H1 (cell line): ENCODE measurements at regions not wholly inside any gene's neighbourhood (a gene's known extent, or its start where the extent isn't known, plus 50 kb on each side); places are given as distances from the start of the nearest gene placed in this dataset.

Experiments used
- CTCF ChIA-PET: fragments of 300-600 bp; sonication (Branson Sonifier 250); formaldehyde crosslinking; loops from one replicate; lab custom pipeline; 2021; ENCODE audit not compliant: partially characterized antibody; lab: Charles Lee
- POLR2A ChIA-PET: fragments of 300-600 bp; sonication (Branson Sonifier 250); formaldehyde crosslinking; loops from one replicate; lab custom pipeline; 2021; ENCODE audit warnings: inconsistent platforms; ENCODE audit not compliant: partially characterized antibody; lab: Charles Lee
- DNase-seq, 2 experiments: peaks; one replicate each; pipeline versions ENCODE4 v3.0.0 to v3.0.0-alpha.2; 2010 to 2022; ENCODE audit warnings: low spot score in 2 of 2, low read depth in 1 of 2, mixed read lengths in 1 of 2
- FAIRE-seq: peaks from 2 replicates; lab custom pipeline; 2011; peaks lifted over from hg19 to GRCh38; lab: Jason Lieb, UNC
- H2AFZ ChIP-seq: 2 replicates; pipeline ENCODE4 v1.8.1; 2012; ENCODE audit warnings: low read length, inconsistent platforms
- H2AK5ac ChIP-seq: 2 replicates; pipeline ENCODE4 v1.6.1; 2013; ENCODE audit warnings: low read depth, low read length
- H2BK120ac ChIP-seq: replicated peaks from 2 replicates; pipeline ENCODE3; 2013; ENCODE audit warnings: low read depth, low read length, inconsistent platforms
- H2BK12ac ChIP-seq: 2 replicates; pipeline ENCODE4 v1.6.1; 2013; ENCODE audit warnings: low read depth, low read length
- H2BK15ac ChIP-seq: 2 replicates; pipeline ENCODE4 v1.6.1; 2013; ENCODE audit warnings: low read length
- H2BK20ac ChIP-seq: 2 replicates; pipeline ENCODE4 v1.6.1; 2013; ENCODE audit warnings: low read length
- H2BK5ac ChIP-seq: 2 replicates; pipeline ENCODE4 v1.6.1; 2013; ENCODE audit warnings: low read depth, low read length
- H3K14ac ChIP-seq: 2 replicates; pipeline ENCODE4 v1.6.1; 2013; ENCODE audit warnings: inconsistent platforms; ENCODE audit not compliant: insufficient read length
- H3K18ac ChIP-seq: 2 replicates; pipeline ENCODE4 v1.6.1; 2013; ENCODE audit warnings: low read length; ENCODE audit errors: extremely low read depth
- H3K23ac ChIP-seq: 2 replicates; pipeline ENCODE4 v1.6.1; 2013; ENCODE audit warnings: inconsistent platforms; ENCODE audit not compliant: insufficient read length
- H3K23me2 ChIP-seq: 2 replicates; pipeline ENCODE4 v1.6.1; 2013; ENCODE audit warnings: low read depth, low read length
- H3K27ac ChIP-seq: 2 replicates; pipeline ENCODE4 v1.6.1; 2011; ENCODE audit warnings: low read depth, low read length, inconsistent platforms
- H3K27me3 ChIP-seq, 4 experiments: replicated peaks in 1 of 4; 1 replicate in 1 of 4; 2 replicates in 3 of 4; pipeline versions ENCODE4 v1.6.1 to v1.8.1; 2011 to 2013; ENCODE audit warnings: low read length in 3 of 4, mild to moderate bottlenecking in 3 of 4, inconsistent platforms in 2 of 4, mixed read lengths in 2 of 4, moderate library complexity in 1 of 4; ENCODE audit not compliant: control insufficient read depth in 3 of 4, insufficient read depth in 3 of 4; ENCODE audit errors: extremely low read depth in 1 of 4
- H3K36me3 ChIP-seq, 4 experiments: 2 replicates each; pipeline versions ENCODE4 v1.6.1 to v1.8.1; 2011 to 2013; ENCODE audit warnings: mild to moderate bottlenecking in 4 of 4, low read length in 3 of 4, moderate library complexity in 2 of 4, control low read depth in 1 of 4, inconsistent platforms in 1 of 4; ENCODE audit not compliant: insufficient read depth in 4 of 4, control insufficient read depth in 2 of 4
- H3K4ac ChIP-seq: replicated peaks from 2 replicates; pipeline ENCODE3; 2013; ENCODE audit warnings: low read length, low read depth, mixed read lengths, inconsistent platforms; ENCODE audit not compliant: insufficient read length
- H3K4me1 ChIP-seq, 4 experiments: replicated peaks in 1 of 4; 1 replicate in 1 of 4; 2 replicates in 3 of 4; pipeline versions ENCODE4 v1.6.1 to v1.8.1; 2011 to 2013; ENCODE audit warnings: low read length in 3 of 4, inconsistent platforms in 2 of 4, mixed read lengths in 1 of 4; ENCODE audit not compliant: insufficient read depth in 4 of 4, control insufficient read depth in 3 of 4
- H3K4me2 ChIP-seq, 2 experiments: 2 replicates each; pipeline versions ENCODE4 v1.6.1 to v1.8.1; 2011 to 2013; ENCODE audit warnings: low read depth in 2 of 2, low read length in 2 of 2, control low read depth in 1 of 2, inconsistent platforms in 1 of 2, mild to moderate bottlenecking in 1 of 2; ENCODE audit not compliant: insufficient read depth in 1 of 2
- H3K4me3 ChIP-seq, 4 experiments: fragments of 200-600, 300-600 bp in 1 of 4; sonication (generic), shearing (Covaris generic), sonication (Bioruptor Twin) in 1 of 4; 2 replicates each; pipeline versions ENCODE4 v1.5.1 to v1.8.1; 2011 to 2016; ENCODE audit warnings: low read length in 4 of 4, low read depth in 3 of 4, control low read depth in 2 of 4, inconsistent platforms in 2 of 4, mild to moderate bottlenecking in 2 of 4, mixed read lengths in 1 of 4, moderate library complexity in 1 of 4; ENCODE audit not compliant: insufficient read depth in 2 of 4; ENCODE audit errors: extremely low read depth in 1 of 4
- H3K56ac ChIP-seq: replicated peaks from 2 replicates; pipeline ENCODE3; 2013; ENCODE audit warnings: low read depth, mild to moderate bottlenecking, mixed read lengths, low read length, inconsistent platforms; ENCODE audit not compliant: insufficient read length
- H3K79me1 ChIP-seq: 2 replicates; pipeline ENCODE4 v1.6.1; 2013; ENCODE audit warnings: low read depth, low read length, control low read depth
- H3K79me2 ChIP-seq, 2 experiments: 2 replicates each; pipeline versions ENCODE4 v1.6.1 to v1.8.1; 2012 to 2013; ENCODE audit warnings: low read length in 2 of 2, mild to moderate bottlenecking in 2 of 2, inconsistent platforms in 1 of 2; ENCODE audit not compliant: insufficient read depth in 2 of 2, control insufficient read depth in 1 of 2
- H3K9ac ChIP-seq, 4 experiments: replicated peaks in 1 of 4; 1 replicate in 1 of 4; 2 replicates in 3 of 4; pipeline versions ENCODE4 v1.6.1 to v1.8.1; 2011 to 2013; ENCODE audit warnings: low read depth in 3 of 4, low read length in 3 of 4, control low read depth in 2 of 4, mild to moderate bottlenecking in 2 of 4, moderate library complexity in 2 of 4, inconsistent platforms in 1 of 4; ENCODE audit errors: extremely low read depth in 1 of 4
- H3K9me3 ChIP-seq, 2 experiments: 2 replicates each; pipeline versions ENCODE4 v1.6.1 to v1.8.1; 2012 to 2013; ENCODE audit warnings: mild to moderate bottlenecking in 2 of 2, moderate library complexity in 2 of 2, control low read depth in 1 of 2, inconsistent platforms in 1 of 2, low read depth in 1 of 2, low read length in 1 of 2, mixed read lengths in 1 of 2; ENCODE audit not compliant: insufficient read depth in 2 of 2
- H4K20me1 ChIP-seq, 2 experiments: replicated peaks in 1 of 2; 2 replicates each; pipeline versions ENCODE3 to v1.8.1; 2011 to 2013; ENCODE audit warnings: inconsistent platforms in 2 of 2, low read length in 2 of 2, mild to moderate bottlenecking in 1 of 2; ENCODE audit not compliant: insufficient read depth in 2 of 2, control insufficient read depth in 1 of 2
- H4K5ac ChIP-seq: 2 replicates; pipeline ENCODE4 v1.6.1; 2013; ENCODE audit warnings: low read length, low read depth, mixed read lengths, inconsistent platforms; ENCODE audit not compliant: insufficient read length
- H4K8ac ChIP-seq: 2 replicates; pipeline ENCODE4 v1.8.0; 2013; ENCODE audit warnings: mild to moderate bottlenecking, moderate library complexity, low read length, inconsistent platforms; ENCODE audit not compliant: insufficient read depth; ENCODE audit errors: extremely low read depth
- H4K91ac ChIP-seq: replicated peaks from 2 replicates; pipeline ENCODE3; 2013; ENCODE audit warnings: low read length, mixed read lengths, inconsistent platforms; ENCODE audit not compliant: insufficient read length
- JUND ChIP-seq: IDR thresholded peaks from 2 replicates; pipeline ENCODE4 v1.6.1; 2011; ENCODE audit warnings: mild to moderate bottlenecking, improper control_type of control experiment, low read length
- KDM5A ChIP-seq: fragments of 200-600 bp; IDR thresholded peaks from 2 replicates; pipeline ENCODE4 v1.7.1; 2012; ENCODE audit warnings: mild to moderate bottlenecking, low read length, inconsistent platforms, mixed read lengths
- TBP ChIP-seq: IDR thresholded peaks from 2 replicates; pipeline ENCODE4 v1.6.1; 2011; ENCODE audit warnings: low read depth, low read length, improper control_type of control experiment
- TCF12 ChIP-seq: IDR thresholded peaks from 2 replicates; pipeline ENCODE4 v1.6.1; 2011; ENCODE audit warnings: low read depth, mild to moderate bottlenecking, low read length
- WGBS, 2 experiments: shearing (Covaris generic) in 1 of 2; methylation state at CpG; one replicate each; pipeline versions ENCODE4 v1.1.6 to v1.1.7; 2013 to 2015; ENCODE audit warnings: low lambda C conversion rate in 2 of 2, mixed read lengths in 2 of 2, inconsistent platforms in 1 of 2, low coverage in 1 of 2, missing lambda C conversion rate in 1 of 2; ENCODE audit not compliant: insufficient replicate concordance in 2 of 2, insufficient coverage in 1 of 2, insufficient read length in 1 of 2; ENCODE audit errors: extremely low coverage in 1 of 2, missing lambda C conversion rate in 1 of 2; 5-methylcytosine and 5-hydroxymethylcytosine counted together
- TF ChIP-seq, protein P1 (sequence below): IDR thresholded peaks from 2 replicates; pipeline ENCODE4 v1.6.1; 2012; ENCODE audit warnings: inconsistent platforms
- TF ChIP-seq, protein P2 (sequence below), 3 experiments: IDR thresholded peaks; 1 replicate in 2 of 3; 2 replicates in 1 of 3; pipeline versions ENCODE4 v1.5.1 to v1.6.1; 2011; ENCODE audit warnings: low read length in 3 of 3, mild to moderate bottlenecking in 3 of 3, inconsistent platforms in 2 of 3, low read depth in 1 of 3, moderate library complexity in 1 of 3; ENCODE audit not compliant: insufficient read depth in 1 of 3; ENCODE audit errors: control extremely low read depth in 1 of 3

GRCh38 chr21:35342440-35342839, 293.3 kb upstream of the RUNX1 start:
- Histone ChIP-seq H2BK12ac (no peak overlapping the region), H4K91ac (no peak overlapping the region), H3K27me3 (no peaks in the 10 kb centered on the region), H3K18ac (no peak overlapping the region), H2BK15ac (no peak overlapping the region), H4K8ac (no peak overlapping the region), H2BK120ac (no peak overlapping the region), H2BK5ac (no peak overlapping the region), H3K9ac (no peak overlapping the region), H3K56ac (no peak overlapping the region), H3K23ac (no peak overlapping the region), H3K27ac (no peak overlapping the region), H3K9me3 (0 out of 4 replicates have a peak, but pooled peaks cover 0 to 3% of the 10 kb centered on the region in 2 experiments), H3K4me3 (no peak overlapping the region), H2BK20ac (no peak overlapping the region), H3K79me2 (no peaks in the 10 kb centered on the region), H3K23me2 (no peaks in the 10 kb centered on the region), H4K20me1 (no peaks in the 10 kb centered on the region), H2AFZ (0 out of 2 replicates have a peak overlapping the region, but pooled peaks have one; percentile 41), H3K36me3 (no peaks in the 10 kb centered on the region), H3K14ac (no peak overlapping the region), H4K5ac (no peak overlapping the region), H3K79me1 (no peaks in the 10 kb centered on the region), H3K4ac (no peak overlapping the region), H3K4me2 (no peak overlapping the region), H2AK5ac (no peak overlapping the region), H3K4me1 (no peaks in the 10 kb centered on the region)
- DNase-seq (no peak), FAIRE-seq (no peak)
- TF ChIP-seq, protein P1, sequence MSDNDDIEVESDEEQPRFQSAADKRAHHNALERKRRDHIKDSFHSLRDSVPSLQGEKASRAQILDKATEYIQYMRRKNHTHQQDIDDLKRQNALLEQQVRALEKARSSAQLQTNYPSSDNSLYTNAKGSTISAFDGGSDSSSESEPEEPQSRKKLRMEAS, result no peak
- TF ChIP-seq TBP (no peak), TCF12 (no peak), JUND (no peak), KDM5A (no peak)
- TF ChIP-seq, protein P2, sequence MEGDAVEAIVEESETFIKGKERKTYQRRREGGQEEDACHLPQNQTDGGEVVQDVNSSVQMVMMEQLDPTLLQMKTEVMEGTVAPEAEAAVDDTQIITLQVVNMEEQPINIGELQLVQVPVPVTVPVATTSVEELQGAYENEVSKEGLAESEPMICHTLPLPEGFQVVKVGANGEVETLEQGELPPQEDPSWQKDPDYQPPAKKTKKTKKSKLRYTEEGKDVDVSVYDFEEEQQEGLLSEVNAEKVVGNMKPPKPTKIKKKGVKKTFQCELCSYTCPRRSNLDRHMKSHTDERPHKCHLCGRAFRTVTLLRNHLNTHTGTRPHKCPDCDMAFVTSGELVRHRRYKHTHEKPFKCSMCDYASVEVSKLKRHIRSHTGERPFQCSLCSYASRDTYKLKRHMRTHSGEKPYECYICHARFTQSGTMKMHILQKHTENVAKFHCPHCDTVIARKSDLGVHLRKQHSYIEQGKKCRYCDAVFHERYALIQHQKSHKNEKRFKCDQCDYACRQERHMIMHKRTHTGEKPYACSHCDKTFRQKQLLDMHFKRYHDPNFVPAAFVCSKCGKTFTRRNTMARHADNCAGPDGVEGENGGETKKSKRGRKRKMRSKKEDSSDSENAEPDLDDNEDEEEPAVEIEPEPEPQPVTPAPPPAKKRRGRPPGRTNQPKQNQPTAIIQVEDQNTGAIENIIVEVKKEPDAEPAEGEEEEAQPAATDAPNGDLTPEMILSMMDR (IDR thresholded peaks at IDR 0.05; ENCODE audit: control extremely low read depth in 1 of 3, insufficient read depth in 1 of 3, low read depth in 1 of 3, low read length in 3 of 3), result no peak
- POLR2A ChIA-PET, result no interaction called here
- CTCF ChIA-PET, result no interaction called here
- 94% methylated on average over 4 of the region's 4 CpGs; no CpG with 5 or more reads in 1 of the 2 experiments for WGBS, 2 experiments
